ENCODE measurements at regions not wholly inside any gene's neighbourhood (a gene's known extent, or its start where the extent isn't known, plus 50 kb on each side); places are given as distances from the start of the nearest gene placed in this dataset.

GRCh38 chr13:100983111-100983510 is 308.5 kb upstream of the TMTC4 start:
- H3K9ac ChIP-seq (ENCODE audit: low read depth in 1 of 2, low read length in 2 of 2): no peak overlapping the region
- WGBS: 94% methylated on average over 6 of the region's 6 CpGs
- no peak overlapping the region for H3K4me3 ChIP-seq (ENCODE audit: low read depth in 1 of 3, low read length in 3 of 3)
- H3K27ac ChIP-seq (ENCODE audit: low read depth in 1 of 2, low read length in 2 of 2): no peak overlapping the region
- H3K4me1 ChIP-seq (ENCODE audit: control insufficient read depth in 4 of 4, insufficient read depth in 4 of 4, low read length in 3 of 4): no peaks in the 10 kb centered on the region
- no peaks in the 10 kb centered on the region for H3K36me3 ChIP-seq (ENCODE audit: control insufficient read depth in 4 of 4, insufficient read depth in 3 of 4, low read depth in 1 of 4, low read length in 3 of 4)
- TF ChIP-seq SP1 (IDR thresholded peaks at IDR 0.05) (no peak), ZBTB33 (IDR thresholded peaks at IDR 0.05) (no peak), HNF4G (IDR thresholded peaks at IDR 0.05) (no peak), NR2F2 (IDR thresholded peaks at IDR 0.05) (no peak)
- H3K27me3 ChIP-seq (ENCODE audit: control insufficient read depth in 4 of 4, insufficient read depth in 4 of 4, low read length in 3 of 4): no peaks in the 10 kb centered on the region
- DNase-seq (ENCODE audit: low spot score): no peak
- no peaks in the 10 kb centered on the region for H3K9me3 ChIP-seq (ENCODE audit: control insufficient read depth in 4 of 4, low read length in 3 of 4)

DNA sequence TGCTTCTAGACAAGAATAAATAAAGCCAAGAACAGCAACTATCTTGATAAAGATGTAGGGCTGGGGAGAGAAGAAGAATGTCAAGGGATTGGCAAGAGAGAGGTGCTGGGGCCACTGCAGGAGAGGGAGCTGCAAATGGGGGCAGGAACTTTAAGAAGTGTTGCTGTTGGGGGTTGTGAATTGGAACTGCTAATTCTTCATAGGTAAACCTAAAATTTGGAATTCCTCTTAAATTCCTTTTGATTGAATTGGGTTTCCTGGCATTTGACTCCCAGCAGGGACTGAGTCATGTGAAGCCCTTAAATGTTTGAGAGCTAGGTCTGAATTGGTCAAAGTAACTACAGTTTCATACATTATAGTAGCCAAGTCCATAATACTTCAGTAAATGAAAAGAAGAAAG is 305.6 kb upstream of the TMTC4 start:
- Histone ChIP-seq H3K4me3 (ENCODE audit: low read depth in 1 of 3, low read length in 3 of 3) (no peak overlapping the region), H3K4me1 (ENCODE audit: control insufficient read depth in 4 of 4, insufficient read depth in 4 of 4, low read length in 3 of 4) (no peaks in the 10 kb centered on the region), H3K9ac (ENCODE audit: low read depth in 1 of 2, low read length in 2 of 2) (no peak overlapping the region), H3K27me3 (ENCODE audit: control insufficient read depth in 4 of 4, insufficient read depth in 4 of 4, low read length in 3 of 4) (peaks cover 0 to 2% (median 0%) of the 10 kb centered on the region in 4 donors), H3K27ac (ENCODE audit: low read depth in 1 of 2, low read length in 2 of 2) (no peak overlapping the region), H3K9me3 (ENCODE audit: control insufficient read depth in 4 of 4, low read length in 3 of 4) (no peaks in the 10 kb centered on the region), H3K36me3 (ENCODE audit: control insufficient read depth in 4 of 4, insufficient read depth in 3 of 4, low read depth in 1 of 4, low read length in 3 of 4) (no peaks in the 10 kb centered on the region)
- no peak for TF ChIP-seq GABPA (IDR thresholded peaks at IDR 0.05 in 1 of 2, conservative IDR thresholded peaks at IDR 0.05 in 1 of 2)
- no peak for TF ChIP-seq JUND (IDR thresholded peaks at IDR 0.05)
- no peak for TF ChIP-seq ATF3 (IDR thresholded peaks at IDR 0.05)
- TF ChIP-seq NR2F2 (IDR thresholded peaks at IDR 0.05): no peak
- TF ChIP-seq, protein P1, sequence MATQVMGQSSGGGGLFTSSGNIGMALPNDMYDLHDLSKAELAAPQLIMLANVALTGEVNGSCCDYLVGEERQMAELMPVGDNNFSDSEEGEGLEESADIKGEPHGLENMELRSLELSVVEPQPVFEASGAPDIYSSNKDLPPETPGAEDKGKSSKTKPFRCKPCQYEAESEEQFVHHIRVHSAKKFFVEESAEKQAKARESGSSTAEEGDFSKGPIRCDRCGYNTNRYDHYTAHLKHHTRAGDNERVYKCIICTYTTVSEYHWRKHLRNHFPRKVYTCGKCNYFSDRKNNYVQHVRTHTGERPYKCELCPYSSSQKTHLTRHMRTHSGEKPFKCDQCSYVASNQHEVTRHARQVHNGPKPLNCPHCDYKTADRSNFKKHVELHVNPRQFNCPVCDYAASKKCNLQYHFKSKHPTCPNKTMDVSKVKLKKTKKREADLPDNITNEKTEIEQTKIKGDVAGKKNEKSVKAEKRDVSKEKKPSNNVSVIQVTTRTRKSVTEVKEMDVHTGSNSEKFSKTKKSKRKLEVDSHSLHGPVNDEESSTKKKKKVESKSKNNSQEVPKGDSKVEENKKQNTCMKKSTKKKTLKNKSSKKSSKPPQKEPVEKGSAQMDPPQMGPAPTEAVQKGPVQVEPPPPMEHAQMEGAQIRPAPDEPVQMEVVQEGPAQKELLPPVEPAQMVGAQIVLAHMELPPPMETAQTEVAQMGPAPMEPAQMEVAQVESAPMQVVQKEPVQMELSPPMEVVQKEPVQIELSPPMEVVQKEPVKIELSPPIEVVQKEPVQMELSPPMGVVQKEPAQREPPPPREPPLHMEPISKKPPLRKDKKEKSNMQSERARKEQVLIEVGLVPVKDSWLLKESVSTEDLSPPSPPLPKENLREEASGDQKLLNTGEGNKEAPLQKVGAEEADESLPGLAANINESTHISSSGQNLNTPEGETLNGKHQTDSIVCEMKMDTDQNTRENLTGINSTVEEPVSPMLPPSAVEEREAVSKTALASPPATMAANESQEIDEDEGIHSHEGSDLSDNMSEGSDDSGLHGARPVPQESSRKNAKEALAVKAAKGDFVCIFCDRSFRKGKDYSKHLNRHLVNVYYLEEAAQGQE (IDR thresholded peaks at IDR 0.05): no peak
- TF ChIP-seq TAF1 (conservative IDR thresholded peaks at IDR 0.05): no peak
- TF ChIP-seq HNF4G (IDR thresholded peaks at IDR 0.05): no peak
- no peak for TF ChIP-seq YY1 (IDR thresholded peaks at IDR 0.05)
- TF ChIP-seq, protein P2, sequence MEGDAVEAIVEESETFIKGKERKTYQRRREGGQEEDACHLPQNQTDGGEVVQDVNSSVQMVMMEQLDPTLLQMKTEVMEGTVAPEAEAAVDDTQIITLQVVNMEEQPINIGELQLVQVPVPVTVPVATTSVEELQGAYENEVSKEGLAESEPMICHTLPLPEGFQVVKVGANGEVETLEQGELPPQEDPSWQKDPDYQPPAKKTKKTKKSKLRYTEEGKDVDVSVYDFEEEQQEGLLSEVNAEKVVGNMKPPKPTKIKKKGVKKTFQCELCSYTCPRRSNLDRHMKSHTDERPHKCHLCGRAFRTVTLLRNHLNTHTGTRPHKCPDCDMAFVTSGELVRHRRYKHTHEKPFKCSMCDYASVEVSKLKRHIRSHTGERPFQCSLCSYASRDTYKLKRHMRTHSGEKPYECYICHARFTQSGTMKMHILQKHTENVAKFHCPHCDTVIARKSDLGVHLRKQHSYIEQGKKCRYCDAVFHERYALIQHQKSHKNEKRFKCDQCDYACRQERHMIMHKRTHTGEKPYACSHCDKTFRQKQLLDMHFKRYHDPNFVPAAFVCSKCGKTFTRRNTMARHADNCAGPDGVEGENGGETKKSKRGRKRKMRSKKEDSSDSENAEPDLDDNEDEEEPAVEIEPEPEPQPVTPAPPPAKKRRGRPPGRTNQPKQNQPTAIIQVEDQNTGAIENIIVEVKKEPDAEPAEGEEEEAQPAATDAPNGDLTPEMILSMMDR (IDR thresholded peaks at IDR 0.05; ENCODE audit: low read depth, low read length, missing input control): no peak
- TF ChIP-seq FOXA2 (IDR thresholded peaks at IDR 0.05): no peak
- no peak for TF ChIP-seq SP1 (IDR thresholded peaks at IDR 0.05)
- no peak for TF ChIP-seq MAX (IDR thresholded peaks at IDR 0.05)
- TF ChIP-seq RXRA (IDR thresholded peaks at IDR 0.05): no peak
- no peak for TF ChIP-seq FOXA1 (IDR thresholded peaks at IDR 0.05)
- no peak for TF ChIP-seq ZBTB33 (IDR thresholded peaks at IDR 0.05)
- TF ChIP-seq RAD21 (IDR thresholded peaks at IDR 0.05): no peak
- no peak for TF ChIP-seq EGR1 (IDR thresholded peaks at IDR 0.05; ENCODE audit: low read depth in 2 of 2)
- TF ChIP-seq HNF4A (conservative IDR thresholded peaks at IDR 0.05): no peak
- no peak for DNase-seq (ENCODE audit: low spot score)

All from liver (tissue), 8 donors.